Ovary (tissue), 7 donors: ENCODE measurements at regions not wholly inside any gene's neighbourhood (a gene's known extent, or its start where the extent isn't known, plus 50 kb on each side); places are given as distances from the start of the nearest gene placed in this dataset.

Experiments
- DNase-seq, 5 donors: peaks; one replicate each; pipeline ENCODE4 v3.0.0-alpha.2; 2019 to 2020
- H3K27ac ChIP-seq, 2 donors: fragments of 200-600 bp; one replicate each; pipeline versions ENCODE4 v1.5.1 to v1.8.0; 2019 to 2022
- H3K27me3 ChIP-seq: fragments of 200-600 bp; one replicate; pipeline ENCODE4 v1.8.0; 2022
- H3K36me3 ChIP-seq: fragments of 200-600 bp; sonication (generic); one replicate; pipeline ENCODE4 v1.5.1; 2019
- H3K4me1 ChIP-seq: one replicate; pipeline ENCODE4 v1.8.1; 2013; ENCODE audit warnings: mild to moderate bottlenecking, moderate library complexity; ENCODE audit not compliant: insufficient read depth
- H3K4me3 ChIP-seq: fragments of 200-600 bp; sonication (generic); one replicate; pipeline ENCODE4 v1.5.1; 2017
- H3K9me3 ChIP-seq, 2 donors: fragments of 200-600 bp in 1 of 2; sonication (generic) in 1 of 2; one replicate each; pipeline versions ENCODE4 v1.5.1 to v1.8.1; 2013 to 2019; ENCODE audit warnings: mild to moderate bottlenecking in 1 of 2, moderate library complexity in 1 of 2
- EP300 ChIP-seq: sonication (generic); formaldehyde crosslinking; IDR thresholded peaks from one replicate; pipeline ENCODE4 v1.6.1; 2017; ENCODE audit warnings: antibody characterized with exemption
- POLR2A ChIP-seq: fragments of 450-650 bp; IDR thresholded peaks from one replicate; pipeline ENCODE4 v1.6.1; 2017; ENCODE audit warnings: antibody characterized with exemption, mild to moderate bottlenecking, moderate library complexity
- WGBS, 3 donors: extraction: QIAGEN DNeasy Blood & Tissue Kit in 1 of 3; methylation state at CpG; one replicate each; pipeline versions ENCODE4 v1.1.5 to v1.1.7; 2013 to 2017; 5-methylcytosine and 5-hydroxymethylcytosine counted together
- intact Hi-C, 4 donors: fragments of 100-400 bp; cut with DNase I; formaldehyde crosslinking; loops; one replicate each; pipeline versions ENCODE4 v1.11.0 to v1.15.1; 2022 to 2023
- TF ChIP-seq, protein P1 (sequence below), 3 donors: fragments of 450-650 bp in 2 of 3; fragments of 200-600 bp in 1 of 3; IDR thresholded peaks; one replicate each; pipeline versions ENCODE4 v1.5.1 to v1.8.0; 2016 to 2022; ENCODE audit warnings: antibody characterized with exemption in 3 of 3, mild to moderate bottlenecking in 1 of 3
- donor health status: DM: no; HTN: no; CAD: no; lungs with moderate emphysema.
- donor health status: DM: no; HTN: no; CAD: no.
- donor health status: Bipolar disorder and iron deficiency.
- donor health status: DM: no; HTN: no; CAD: no.
- donor health status: DM: yes; HTN: yes; CAD: no.

DNA sequence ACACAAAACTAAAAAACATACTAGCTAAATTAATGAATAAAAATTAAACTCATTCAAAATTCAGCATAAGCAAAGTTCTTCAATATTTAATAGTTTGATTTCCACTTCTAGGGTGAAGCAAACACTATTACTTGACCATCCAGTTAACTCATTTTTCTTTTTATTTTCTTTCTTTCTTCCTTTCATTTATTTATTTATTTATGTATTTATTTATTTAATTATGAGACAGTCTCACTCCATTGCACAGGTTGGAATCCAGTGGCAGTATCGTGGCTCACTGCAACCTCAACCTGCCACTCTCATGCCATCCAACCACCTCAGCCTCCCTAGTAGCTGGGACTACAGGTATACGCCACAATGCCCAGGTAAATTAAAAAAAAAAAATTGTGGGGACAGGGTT lies 2069.5 kb downstream of the NCAM2 start:
- Histone ChIP-seq H3K9me3 (no peaks in the 10 kb centered on the region), H3K36me3 (no peaks in the 10 kb centered on the region), H3K4me3 (no peak overlapping the region), H3K27ac (no peak overlapping the region), H3K4me1 (no peaks in the 10 kb centered on the region), H3K27me3 (no peaks in the 10 kb centered on the region)
- TF ChIP-seq EP300 (no peak), POLR2A (no peak)
- TF ChIP-seq, protein P1, sequence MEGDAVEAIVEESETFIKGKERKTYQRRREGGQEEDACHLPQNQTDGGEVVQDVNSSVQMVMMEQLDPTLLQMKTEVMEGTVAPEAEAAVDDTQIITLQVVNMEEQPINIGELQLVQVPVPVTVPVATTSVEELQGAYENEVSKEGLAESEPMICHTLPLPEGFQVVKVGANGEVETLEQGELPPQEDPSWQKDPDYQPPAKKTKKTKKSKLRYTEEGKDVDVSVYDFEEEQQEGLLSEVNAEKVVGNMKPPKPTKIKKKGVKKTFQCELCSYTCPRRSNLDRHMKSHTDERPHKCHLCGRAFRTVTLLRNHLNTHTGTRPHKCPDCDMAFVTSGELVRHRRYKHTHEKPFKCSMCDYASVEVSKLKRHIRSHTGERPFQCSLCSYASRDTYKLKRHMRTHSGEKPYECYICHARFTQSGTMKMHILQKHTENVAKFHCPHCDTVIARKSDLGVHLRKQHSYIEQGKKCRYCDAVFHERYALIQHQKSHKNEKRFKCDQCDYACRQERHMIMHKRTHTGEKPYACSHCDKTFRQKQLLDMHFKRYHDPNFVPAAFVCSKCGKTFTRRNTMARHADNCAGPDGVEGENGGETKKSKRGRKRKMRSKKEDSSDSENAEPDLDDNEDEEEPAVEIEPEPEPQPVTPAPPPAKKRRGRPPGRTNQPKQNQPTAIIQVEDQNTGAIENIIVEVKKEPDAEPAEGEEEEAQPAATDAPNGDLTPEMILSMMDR (IDR thresholded peaks at IDR 0.05): no peak
- DNase-seq: no peak
- 0% methylated on average over 2 of the region's 2 CpGs for WGBS, 3 donors
- intact Hi-C loops: loop anchor here in 1 of 4 donors (5.0 kb wide), 1 partner anchor 680 kb away; no protein-coding TSS in a partner anchor

DNA sequence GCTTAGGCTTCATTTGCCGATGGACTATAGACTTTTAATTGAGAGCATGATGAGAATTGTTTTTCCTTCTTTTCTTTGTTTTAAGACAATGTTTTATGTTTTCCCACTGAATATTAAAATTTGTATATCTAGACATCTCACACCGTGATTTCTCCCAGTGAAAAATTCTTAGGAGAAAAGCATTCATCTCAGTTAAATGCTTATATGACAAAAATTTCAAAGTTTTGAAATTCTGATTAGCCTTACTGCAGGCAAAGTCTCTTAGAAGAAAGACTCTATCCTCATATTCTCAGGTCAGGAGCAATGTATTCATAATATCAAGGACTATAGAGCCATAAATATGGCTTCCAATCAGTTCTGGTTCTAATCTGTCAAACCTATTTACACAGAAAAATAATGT lies 2085.0 kb downstream of the NCAM2 start:
- DNase-seq: no peak
- 87 to 90% (median 90%) methylated on average over 2 of the region's 2 CpGs for WGBS, 3 donors
- Histone ChIP-seq H3K27me3 (no peaks in the 10 kb centered on the region), H3K4me1 (no peaks in the 10 kb centered on the region), H3K36me3 (no peaks in the 10 kb centered on the region), H3K4me3 (no peak overlapping the region), H3K9me3 (no peaks in the 10 kb centered on the region), H3K27ac (no peak overlapping the region)
- intact Hi-C loops: no loop called here
- TF ChIP-seq POLR2A (no peak), EP300 (no peak)
- TF ChIP-seq, protein P1 (IDR thresholded peaks at IDR 0.05): no peak

DNA sequence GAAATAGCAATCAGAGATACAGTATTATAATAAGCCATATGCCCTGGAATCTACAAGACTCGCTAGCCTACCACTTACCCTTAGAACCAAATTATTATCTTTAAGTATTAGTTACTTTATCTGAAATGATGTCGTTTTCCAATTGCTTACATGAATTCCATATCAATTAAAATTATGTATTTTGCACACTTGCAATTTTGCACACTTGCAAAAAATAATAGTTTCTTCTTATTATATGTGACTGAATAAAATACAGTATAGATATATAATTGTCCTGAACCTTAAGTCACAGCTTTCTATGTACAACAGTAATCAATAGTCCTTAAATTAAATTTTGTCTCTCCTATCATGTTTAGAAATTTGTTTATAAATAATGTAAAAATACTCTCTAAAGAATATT lies 2095.1 kb downstream of the NCAM2 start:
- WGBS, 3 donors: 68 to 74% (median 68%) methylated on average over 2 of the region's 2 CpGs
- Histone ChIP-seq H3K9me3 (no peaks in the 10 kb centered on the region), H3K27ac (no peak overlapping the region), H3K4me3 (no peak overlapping the region), H3K36me3 (no peaks in the 10 kb centered on the region), H3K27me3 (no peaks in the 10 kb centered on the region), H3K4me1 (no peaks in the 10 kb centered on the region)
- TF ChIP-seq EP300: no peak
- no peak for TF ChIP-seq POLR2A
- TF ChIP-seq, protein P1 (IDR thresholded peaks at IDR 0.05): no peak
- intact Hi-C loops: no loop called here
- DNase-seq: no peak

DNA sequence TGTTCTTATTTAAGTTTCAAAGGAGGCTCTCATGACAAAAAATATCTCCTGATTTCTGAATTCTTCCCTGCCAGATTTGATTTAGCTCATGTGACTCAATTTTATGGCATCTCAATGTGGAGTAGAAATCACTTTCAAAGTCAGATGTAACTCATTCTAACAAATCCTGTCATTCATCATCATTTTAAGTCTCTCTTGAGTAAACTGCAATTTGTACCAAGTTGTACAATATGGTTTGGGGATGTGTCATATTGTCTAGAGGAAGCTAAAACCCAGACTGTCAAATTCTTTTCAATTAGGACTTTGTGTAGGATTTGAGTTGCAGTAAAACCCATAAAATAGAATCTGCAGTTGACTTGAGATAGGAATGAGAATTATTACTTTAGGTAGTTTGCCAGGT lies 2101.0 kb downstream of the NCAM2 start:
- TF ChIP-seq, protein P1 (IDR thresholded peaks at IDR 0.05): no peak
- TF ChIP-seq POLR2A (no peak), EP300 (no peak)

DNA sequence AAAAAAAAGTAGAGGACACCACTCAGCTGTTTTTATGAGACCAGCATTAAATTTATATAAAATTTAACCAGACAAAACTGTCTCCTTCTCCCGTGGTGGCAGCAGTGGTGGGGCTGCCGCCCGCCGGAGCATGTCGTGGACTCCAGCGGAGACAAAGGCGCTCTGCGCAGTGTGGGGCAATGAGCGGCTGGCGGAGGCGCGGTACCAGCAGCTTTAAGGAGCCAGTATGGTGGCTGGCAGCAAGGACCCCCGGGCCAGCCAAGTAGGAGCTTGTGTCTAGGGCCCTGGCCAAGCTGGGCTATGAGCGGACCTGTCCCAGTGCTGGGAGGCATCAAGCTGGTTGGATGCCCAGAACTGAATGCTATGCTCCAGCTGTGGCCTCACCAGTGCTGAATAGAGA lies 2102.9 kb downstream of the NCAM2 start:
- intact Hi-C loops: no loop called here
- no peak overlapping the region for H3K4me3 ChIP-seq
- H3K36me3 ChIP-seq: no peaks in the 10 kb centered on the region
- 93 to 97% (median 96%) methylated on average over 14 of the region's 14 CpGs for WGBS, 3 donors
- no peak for DNase-seq
- H3K27me3 ChIP-seq: no peaks in the 10 kb centered on the region
- no peaks in the 10 kb centered on the region for H3K4me1 ChIP-seq
- H3K27ac ChIP-seq: no peak overlapping the region
- no peak for TF ChIP-seq EP300
- TF ChIP-seq, protein P1 (IDR thresholded peaks at IDR 0.05): no peak
- TF ChIP-seq POLR2A: no peak
- no peaks in the 10 kb centered on the region for H3K9me3 ChIP-seq

More for the DNA sequence above, 2101.0 kb downstream of the NCAM2 start:
- no peaks in the 10 kb centered on the region for H3K36me3 ChIP-seq
- no peak overlapping the region for H3K27ac ChIP-seq
- no peak for DNase-seq
- no peaks in the 10 kb centered on the region for H3K27me3 ChIP-seq
- H3K4me1 ChIP-seq: no peaks in the 10 kb centered on the region
- no peak overlapping the region for H3K4me3 ChIP-seq
- intact Hi-C loops: no loop called here
- no peaks in the 10 kb centered on the region for H3K9me3 ChIP-seq
